Caki2 (cell line): ENCODE measurements at regions not wholly inside any gene's neighbourhood (a gene's known extent, or its start where the extent isn't known, plus 50 kb on each side); places are given as distances from the start of the nearest gene placed in this dataset.
"Not testable (repeated sequence)": the region's sequence is repeated elsewhere in the genome, so short reads cannot be mapped to it uniquely, and the experiment has no call there.

Source experiments
- DNase-seq: peaks from one replicate; pipeline ENCODE4 v3.0.0-alpha.2; 2015; ENCODE audit warnings: low read depth
- in situ Hi-C: cut with HindIII; loops from 2 replicates; pipeline ENCODE4 v1.10.0; 2016; ENCODE audit warnings: low sequenced_read_pairs, low pct_unique_long_range_greater_than_20kb, mixed read lengths

DNA sequence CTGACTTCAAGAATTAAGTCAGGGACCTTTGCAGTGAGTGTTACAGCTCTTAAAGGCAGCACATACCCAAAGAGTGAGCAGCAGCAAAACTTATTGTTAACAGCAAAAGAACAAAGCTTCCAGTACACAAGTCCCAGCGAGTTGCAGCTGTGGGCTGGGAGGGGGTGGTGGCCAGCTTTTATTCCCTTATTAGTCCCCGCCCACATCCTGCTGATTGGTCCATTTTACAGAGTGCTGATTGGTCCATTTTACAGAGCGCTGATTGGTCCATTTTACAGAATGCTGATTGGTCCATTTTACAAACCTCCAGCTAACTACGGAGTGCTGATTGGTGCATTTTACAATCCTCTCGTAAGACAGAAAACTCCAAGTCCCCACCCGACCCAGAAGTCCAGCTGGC is 127.0 kb downstream of the NPAP1 start:
- DNase-seq, in situ Hi-C loops: not testable (repeated sequence)

DNA sequence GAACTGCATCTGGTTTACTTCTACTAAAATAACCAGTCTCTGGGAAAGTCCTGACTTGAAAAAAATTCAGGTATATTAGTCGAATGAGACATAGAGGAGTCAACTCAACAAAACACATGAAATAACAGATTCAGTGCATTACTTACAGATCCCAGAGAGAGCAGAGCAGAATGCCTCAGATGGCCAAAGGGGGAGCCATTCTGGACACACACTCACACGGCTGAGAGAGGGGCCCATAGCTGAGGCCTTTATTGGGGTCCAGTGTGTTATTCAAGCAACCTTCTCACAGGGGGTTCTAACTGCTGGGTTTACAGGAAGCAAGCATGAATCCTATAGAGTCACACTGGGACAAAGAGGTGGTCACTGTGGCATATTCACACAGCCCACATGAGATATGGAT is 135.1 kb upstream of the SNRPN start:
- in situ Hi-C loops: no loop called here
- DNase-seq: no peak

DNA sequence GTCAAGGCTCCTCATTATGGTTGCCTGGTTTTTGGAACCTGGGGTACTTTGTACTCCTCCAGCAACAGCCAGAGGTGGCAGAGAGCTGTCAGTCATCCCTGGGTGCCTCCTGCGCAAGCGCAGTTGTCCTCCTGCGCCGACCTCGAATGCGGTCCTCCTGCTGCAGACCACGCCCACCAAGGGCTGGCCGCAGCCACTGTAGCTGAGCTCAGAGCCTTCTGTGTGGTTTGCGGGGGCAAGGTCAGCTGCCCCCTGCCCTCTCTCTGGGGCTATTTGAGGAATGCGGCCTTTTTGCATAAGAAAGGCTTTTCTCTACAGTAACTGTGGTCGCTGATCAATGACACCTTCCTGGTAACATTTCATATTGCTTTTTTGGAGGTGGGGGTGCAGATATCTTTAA is 131.3 kb upstream of the SNRPN start:
- in situ Hi-C loops: no loop called here
- peak; percentile 16 for DNase-seq

- no peak for DNase-seq
- in situ Hi-C loops: no loop called here
These were observed 122.5 kb upstream of the SNRPN start for GRCh38 chr15:24832282-24832681.

- no peak for DNase-seq
- in situ Hi-C loops: no loop called here
These were observed 119.5 kb upstream of the SNRPN start for GRCh38 chr15:24835301-24835700.

GRCh38 chr15:24848050-24848449 is 106.7 kb upstream of the SNRPN start:
- in situ Hi-C loops: no loop called here

DNA sequence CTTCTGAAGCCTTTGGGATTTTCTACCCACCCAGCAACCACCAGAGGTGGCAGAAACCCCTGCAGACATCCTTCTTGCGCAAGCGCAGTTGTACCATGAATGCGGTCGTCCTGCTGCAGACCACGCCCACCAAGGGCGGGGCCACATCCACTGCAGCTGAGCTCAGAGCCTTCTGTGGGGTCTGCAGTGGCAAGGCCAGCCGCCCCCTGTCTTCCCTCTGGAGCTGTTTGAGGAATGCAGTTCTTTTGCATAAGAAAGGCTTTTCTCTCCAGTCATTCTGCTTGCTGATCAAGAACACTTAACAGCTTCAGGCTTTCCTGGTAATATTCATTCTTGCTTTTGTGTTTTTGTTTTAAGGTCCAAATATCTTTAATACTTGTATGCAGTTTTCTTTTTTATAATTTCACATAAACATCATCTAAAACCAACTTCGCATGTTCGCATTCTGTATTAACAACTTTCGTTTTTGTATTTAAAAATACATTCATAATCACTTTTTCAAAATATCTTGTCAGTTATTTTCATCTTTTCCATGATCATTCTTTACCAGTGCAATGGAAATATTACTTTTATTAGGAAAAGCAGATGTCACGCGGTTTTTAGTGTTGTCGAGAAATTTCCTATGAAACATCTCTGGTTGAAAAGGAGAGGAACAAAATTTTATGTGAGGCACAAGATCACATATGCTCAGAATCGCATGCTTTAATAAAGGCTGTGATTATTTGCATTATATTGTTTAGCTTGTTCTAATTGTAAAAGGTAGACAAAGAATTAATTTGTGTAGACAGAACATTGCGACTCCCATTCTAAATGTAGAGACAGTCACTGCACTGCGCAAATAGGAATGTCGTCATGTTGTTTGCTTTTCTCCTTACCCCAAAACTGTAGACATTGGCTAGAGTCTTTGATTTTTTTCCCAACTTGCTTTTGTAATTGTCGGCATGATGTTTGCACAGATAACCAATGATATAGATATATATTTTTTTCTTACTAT is 98.1 kb upstream of the SNRPN start:
- in situ Hi-C loops: no loop called here
- no peak for DNase-seq

More at GRCh38 chr15:24848050-24848449, 106.7 kb upstream of the SNRPN start:
- peak; percentile 34 for DNase-seq

- DNase-seq: no peak
These were observed 97.0 kb upstream of the SNRPN start for GRCh38 chr15:24857763-24858162.

DNA sequence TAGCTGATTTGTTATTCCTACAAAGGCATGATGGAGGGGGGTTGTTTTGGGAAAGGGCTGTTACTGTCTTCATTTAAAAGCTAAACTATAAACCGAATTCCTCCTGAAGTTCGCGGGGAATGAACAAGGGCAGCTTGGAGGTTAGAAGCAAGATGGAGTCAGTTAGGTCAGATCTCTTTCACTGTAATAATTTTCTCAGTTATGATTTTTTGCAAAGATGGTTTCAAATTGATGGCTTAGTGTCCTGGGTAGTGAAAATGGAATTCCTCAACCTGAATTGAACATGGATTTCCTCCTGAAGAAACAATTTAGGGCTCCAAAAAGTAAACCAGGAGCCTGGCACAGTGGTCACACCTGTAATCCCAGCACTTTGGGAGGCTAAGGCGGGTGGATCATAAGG is 96.6 kb upstream of the SNRPN start:
- DNase-seq, in situ Hi-C loops: not testable (repeated sequence)

More at GRCh38 chr15:24857763-24858162, 97.0 kb upstream of the SNRPN start:
- in situ Hi-C loops: no loop called here

DNA sequence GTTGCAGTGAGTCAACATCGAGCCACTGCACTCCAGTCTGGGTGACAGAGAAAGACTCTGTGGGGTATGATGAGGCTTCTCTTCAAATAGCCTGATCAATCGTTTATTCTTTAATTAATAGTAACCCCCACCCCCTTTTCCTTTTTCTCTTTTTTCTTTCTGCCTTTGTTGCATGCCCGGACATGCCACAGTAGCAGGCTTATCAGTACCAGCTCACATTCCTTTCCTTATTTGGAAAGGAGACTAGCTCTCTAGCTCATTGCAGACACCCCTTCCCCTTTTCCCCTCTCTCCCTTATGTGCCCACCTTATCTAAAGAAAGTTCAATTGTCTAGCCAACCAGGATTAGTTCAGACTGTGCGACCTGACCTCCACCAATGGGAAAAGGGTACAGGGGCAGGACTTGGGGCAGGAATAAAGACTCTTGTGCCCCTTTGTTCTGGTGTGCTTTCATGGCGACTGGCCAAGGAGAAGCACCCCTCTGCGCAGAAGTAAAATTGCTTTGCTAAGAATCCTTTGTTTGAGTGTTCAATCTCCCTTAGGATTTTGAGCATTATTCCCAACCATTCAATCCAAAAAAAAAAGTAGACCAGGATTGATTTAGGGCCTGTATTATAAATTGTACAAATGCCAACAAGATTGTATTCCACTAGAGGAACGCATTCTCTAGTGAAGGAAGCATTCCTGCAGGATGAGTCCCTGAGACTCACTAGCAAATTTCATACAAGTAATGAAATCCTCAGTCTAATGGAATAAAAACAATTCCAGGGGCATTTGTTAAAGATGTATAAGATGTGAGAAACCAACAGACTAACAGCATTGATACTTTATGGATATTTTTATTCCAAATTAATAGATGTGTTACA is 95.8 kb upstream of the SNRPN start:
- DNase-seq: no peak
- in situ Hi-C loops: no loop called here

DNA sequence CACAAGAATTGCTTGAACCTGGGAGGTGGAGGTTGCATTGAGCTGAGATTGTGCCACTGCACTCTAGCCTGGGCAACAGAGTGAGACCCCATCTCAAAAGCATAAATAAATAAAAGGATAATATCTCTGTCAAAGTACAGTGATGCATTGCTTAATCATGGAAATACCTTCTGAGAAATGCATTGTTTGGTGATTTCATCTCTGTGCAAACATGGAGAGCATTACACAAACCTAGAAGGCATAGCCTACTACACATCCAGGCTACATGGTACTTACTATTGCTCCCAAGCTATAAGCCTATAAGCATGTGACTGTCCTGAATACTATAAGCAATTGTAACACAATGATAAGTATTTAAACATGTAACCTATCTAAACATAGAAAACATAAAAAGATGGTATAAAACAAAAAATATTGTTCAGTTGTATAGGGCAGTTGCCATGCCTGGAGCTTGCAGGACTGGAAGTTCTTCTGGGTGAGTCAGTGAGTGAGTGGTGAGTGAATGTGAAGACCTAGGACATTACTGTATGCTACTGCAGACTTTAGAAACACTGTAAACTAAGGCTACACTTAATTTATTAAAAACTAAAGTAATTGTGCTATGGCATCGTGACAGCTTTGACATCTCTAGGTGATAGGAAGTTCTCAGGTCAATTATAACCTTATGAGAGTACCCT is 93.6 kb upstream of the SNRPN start:
- in situ Hi-C loops: no loop called here
- no peak for DNase-seq

DNA sequence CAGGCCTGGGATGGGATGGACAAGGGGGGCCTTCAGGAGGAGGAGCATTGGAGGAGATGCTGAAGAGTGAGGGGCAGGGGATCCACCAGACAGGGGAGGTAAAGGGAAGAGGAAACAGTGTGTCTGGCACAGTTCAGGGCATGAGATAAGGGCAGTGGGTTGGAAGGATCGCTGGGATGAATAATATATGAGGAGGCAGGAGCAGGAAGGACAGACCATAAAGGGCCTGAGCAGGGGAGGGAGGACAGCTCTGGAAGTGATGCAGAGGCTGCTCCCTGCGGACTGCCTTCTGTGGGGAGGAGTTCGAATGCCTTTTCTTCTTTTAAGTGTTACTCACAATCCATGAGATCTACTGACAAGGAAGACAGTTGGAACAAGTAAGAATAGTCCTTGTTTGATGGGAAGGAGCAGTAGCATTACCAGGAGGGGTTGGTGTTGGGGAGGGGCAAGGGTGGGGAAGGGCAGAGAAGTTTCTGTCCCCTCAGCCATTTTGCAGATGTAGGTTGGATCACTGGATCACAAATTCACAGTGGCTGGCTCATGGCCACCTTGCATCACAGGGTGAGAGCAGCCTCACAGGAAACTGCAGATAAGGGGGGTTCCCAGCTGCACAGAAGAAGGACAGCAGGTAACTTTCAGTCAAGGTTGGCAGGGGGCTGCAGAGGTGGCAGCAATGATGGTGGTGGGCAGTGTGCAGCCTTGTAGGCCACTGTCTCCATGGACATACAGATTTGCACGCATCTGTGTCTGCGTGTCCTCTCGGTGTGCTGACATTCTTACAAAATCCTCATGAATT is 91.9 kb upstream of the SNRPN start:
- in situ Hi-C loops: no loop called here
- no peak for DNase-seq

GRCh38 chr15:24865303-24865702 is 89.5 kb upstream of the SNRPN start:
- no peak for DNase-seq
- in situ Hi-C loops: no loop called here

DNA sequence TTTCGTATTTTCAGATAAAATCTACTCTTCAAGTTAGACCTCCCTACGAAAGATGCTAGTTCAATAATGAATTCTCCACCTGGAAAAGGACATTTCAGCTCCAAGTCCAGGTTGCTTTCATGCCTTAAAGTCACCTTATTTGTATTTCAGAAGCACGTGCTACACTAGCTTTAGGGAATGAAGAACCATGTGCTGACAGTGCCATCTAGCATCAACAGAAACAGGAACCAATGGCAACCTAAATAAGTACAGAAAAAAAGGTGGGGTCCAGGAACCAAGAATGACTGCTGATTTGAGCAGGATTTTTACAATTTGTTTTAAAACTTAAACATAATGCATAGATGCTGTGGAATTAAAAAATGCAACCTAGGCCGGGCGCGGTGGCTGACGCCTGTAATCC is 77.6 kb upstream of the SNRPN start:
- in situ Hi-C loops: no loop called here
- no peak for DNase-seq

DNA sequence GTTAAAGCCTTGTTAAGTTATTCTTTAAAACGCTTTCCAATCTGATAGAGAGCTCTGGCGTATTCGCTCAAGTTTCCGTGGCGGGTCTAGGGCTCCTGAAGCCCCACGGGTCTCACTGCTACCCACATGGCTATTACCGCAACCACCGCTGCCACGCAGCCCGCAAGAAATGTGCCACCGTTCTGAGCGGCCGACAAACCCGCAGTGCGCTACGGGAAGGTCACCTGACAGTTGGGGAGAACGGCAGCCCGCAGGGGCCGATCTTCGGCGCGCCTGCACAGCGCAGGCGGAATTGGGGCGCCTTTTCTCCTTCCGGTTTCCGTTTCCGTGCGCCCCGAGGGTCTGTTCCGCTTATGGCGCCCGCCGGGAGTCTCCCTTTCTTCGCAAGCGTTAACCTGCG is 76.6 kb upstream of the SNRPN start:
- in situ Hi-C loops: no loop called here
- DNase-seq: peak; percentile 42

GRCh38 chr15:24879492-24879891 is 75.3 kb upstream of the SNRPN start:
- DNase-seq: no peak
- in situ Hi-C loops: no loop called here

GRCh38 chr15:24880663-24881062 is 74.1 kb upstream of the SNRPN start:
- no peak for DNase-seq
- in situ Hi-C loops: no loop called here

GRCh38 chr15:24886538-24886937 is 68.2 kb upstream of the SNRPN start:
- DNase-seq: no peak
- in situ Hi-C loops: no loop called here
